Medulla oblongata (tissue), 1 donor: ENCODE measurements at regions not wholly inside any gene's neighbourhood (a gene's known extent, or its start where the extent isn't known, plus 50 kb on each side); places are given as distances from the start of the nearest gene placed in this dataset.
A peak's percentile ranks its signal among the peaks of the same experiment; 100 is the strongest.

Experiments
- DNase-seq: peaks from one replicate; pipeline ENCODE4 v3.0.0-alpha.2; 2015; ENCODE audit errors: extremely low spot score

DNA sequence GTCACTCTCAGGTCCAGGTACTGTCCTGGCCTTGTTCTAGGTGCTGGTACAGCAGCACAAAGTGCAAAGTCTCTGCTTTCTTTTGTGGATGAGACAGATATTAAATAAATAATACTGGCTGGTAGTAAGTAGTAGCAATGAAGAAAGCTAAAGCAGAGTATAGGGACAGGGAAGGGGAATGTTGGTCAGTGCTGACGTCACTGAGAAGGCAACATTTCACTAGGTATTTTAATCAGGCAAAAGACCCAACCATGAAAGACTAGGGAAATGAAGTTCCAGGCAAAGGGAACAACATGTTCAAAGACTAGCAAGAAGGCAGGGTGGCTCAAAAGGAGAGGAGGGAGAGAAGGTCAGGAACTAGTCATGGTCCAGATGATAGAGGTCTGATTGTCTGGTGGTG lies 388.2 kb downstream of the YTHDC2 start:
- DNase-seq = no peak

DNA sequence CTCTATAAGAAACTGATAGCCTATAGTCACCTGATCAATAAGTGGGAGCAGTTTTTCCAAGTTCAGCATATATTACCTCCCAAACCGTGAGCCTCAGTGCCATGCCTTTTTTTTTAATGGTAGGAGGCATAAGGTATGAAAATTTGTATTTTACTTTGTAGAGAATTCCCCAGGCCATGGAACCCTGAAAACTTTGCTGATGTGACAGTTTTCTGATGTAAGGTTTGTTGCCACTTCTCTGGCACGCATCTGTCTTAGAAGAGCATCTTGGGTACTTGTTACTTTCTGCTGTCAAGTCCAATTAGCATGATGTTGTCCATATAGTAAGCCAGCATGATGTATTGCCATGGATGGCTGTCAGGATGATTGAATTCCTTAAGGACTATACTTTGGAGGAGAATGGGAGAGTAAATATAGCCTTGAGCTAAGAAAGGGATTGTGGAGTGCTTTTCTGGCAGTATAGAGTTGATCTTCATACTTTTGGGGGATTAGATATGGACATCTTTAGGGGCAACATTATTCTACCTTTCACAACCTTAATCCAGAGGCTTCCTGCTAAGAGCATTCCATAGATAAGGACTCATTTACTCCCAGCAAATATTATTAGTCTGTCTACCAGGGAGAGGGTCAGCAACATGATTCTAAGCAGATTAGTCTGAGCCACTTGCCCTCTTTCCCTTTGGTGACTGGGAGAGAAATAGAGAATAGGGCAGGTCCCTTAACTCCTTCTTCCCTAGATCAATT lies 389.6 kb downstream of the YTHDC2 start:
- no peak for DNase-seq

DNA sequence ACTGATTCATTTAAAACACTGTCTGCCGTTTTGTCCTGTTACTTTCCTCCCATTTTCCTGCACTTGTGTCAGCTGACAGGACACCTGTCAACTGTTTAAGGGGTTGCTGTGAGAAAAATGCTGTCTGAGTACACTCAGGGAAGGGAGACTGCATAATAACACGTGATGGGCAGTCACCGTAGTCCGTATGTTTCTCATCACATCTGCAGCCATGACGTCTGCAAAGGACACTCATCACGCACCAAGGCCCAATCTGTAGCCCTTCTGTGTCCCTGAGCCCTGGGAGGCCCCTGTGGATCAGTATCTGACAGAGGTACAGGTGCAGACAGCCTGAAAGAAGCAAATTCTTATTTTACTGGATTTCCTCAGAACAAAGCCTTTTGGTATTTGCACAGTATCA lies 396.3 kb downstream of the YTHDC2 start:
- no peak for DNase-seq

DNA sequence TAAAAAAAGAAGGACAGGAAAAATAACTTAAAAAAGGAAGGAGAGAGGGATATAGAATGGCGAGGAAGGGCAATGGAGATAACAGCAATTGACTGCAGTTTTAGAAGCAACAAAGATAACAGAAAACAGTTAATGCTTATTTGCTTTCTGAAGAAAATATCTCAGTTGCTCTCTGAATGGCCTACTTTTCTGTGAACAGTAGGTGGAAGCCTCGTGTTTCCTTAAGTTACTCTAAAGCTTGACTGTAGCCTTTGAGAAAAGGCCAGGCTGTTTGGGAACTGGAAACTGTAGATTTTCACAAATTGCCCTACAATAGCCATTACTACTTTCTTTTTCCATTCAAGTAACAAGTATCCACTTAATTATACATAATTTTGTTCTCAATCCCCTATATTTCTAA lies 404.5 kb downstream of the YTHDC2 start:
- DNase-seq = no peak

DNA sequence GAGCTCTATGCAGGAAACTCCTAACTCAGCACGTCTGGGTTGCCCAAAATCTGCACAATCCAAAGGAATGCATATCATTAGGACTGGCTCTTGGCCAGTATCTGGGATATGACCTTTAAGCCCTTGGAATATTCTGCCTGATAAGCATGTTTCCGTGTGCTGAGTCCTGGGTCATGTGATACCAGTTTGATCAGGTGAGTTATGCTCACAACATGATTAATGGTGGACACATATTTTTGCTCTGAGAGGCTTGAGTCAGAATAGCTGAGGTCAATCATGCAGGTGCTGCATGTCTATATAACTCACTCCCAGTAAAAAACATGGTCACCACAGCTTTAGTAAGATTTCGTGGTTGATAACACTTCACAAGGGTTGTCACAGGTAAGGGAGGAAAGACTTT lies 408.8 kb downstream of the YTHDC2 start:
- no peak for DNase-seq

DNA sequence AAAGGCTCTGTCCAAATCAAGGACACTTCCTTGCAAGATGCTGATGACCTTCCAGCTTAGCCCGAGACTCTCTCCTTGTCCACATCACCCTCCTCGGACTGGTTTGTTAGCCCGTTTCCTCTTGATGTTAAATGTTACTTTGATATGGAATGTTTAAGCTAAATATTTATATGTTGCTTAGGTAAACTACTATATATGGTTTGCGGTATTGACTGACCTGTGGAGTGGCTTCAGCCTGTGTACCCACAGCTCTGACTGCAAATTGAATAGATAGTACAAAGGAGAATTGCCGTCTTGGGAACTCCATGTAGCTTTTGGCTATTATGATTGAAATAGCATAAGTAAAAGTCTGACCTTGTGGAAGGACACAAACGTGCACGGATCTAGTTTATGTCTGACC lies 422.0 kb downstream of the YTHDC2 start:
- DNase-seq = no peak

DNA sequence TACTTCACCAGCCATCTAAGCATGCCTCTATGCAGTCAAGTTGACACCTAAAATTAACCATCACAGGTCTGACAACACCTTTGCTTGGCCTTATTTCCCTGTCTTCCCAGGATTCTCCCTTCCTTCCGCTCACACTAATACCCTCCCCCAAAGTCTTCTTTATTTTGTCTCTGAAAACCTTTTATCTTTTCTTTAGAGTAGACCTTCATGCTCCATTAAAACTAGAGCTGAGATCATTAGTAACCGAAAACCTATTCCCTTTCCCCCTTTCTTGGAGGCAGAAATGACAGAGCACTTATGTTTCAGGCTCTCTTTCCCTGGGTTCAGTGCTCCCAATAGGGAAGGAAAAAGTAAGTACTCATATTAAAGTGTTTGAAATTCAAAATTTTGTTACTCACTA lies 423.8 kb downstream of the YTHDC2 start:
- no peak for DNase-seq

DNA sequence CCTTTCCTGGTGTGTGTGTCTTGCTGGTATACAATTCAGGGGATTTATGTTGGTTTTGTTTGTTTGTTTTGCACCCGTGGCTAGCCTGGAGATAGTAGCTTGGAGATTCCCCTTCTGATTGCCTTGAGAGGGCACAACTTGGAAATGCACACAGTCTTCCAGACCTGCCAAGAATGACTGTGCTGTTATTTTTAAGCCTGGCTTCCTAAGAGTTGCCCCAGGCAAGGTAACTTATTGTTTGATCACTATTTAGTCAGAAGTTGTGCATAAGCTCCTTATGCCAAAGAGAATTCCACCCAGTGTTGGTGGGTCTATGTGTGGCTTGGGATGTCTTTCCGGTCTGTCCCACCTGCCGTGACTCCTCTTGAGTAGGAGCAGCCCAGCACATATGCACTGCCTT lies 421.9 kb upstream of the KCNN2 start:
- DNase-seq = no peak

DNA sequence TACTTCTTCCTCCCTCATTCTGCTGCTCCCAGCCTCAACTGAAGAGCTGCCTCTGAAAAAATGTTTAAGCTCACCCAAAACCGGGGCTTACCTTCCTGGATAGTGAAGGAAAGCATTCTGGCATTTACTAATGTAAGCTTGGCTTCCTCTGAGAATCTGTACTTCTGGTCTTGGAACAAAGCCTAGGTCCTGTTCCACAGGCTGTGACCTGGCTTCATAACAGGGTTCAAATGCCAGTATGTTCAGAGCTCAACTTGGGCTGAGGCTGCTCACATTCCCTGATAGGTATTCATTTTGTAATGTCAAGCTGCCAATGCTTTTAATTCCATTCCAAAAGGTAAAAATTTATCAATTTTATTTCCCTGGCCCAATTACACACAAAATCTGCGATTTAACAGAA lies 411.7 kb upstream of the KCNN2 start:
- DNase-seq = no peak

DNA sequence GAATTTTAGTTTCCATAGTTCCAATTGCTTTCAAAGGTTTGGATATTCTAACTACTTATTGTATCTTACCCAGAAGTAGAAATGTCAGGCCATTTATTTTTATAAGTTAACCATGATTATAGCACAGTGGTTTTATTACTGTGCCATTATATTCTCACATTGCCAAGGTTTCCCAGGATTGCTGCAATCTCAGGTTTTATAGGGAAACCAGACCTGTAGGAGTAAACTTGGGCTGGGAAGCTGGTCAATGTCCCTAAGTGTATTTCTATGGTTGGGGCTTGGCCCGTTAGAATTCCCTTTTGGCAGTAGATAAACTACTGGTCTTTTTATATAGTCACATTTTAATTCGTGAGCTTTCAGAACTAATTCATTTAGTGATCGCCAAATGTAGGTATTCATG lies 396.6 kb upstream of the KCNN2 start:
- no peak for DNase-seq

DNA sequence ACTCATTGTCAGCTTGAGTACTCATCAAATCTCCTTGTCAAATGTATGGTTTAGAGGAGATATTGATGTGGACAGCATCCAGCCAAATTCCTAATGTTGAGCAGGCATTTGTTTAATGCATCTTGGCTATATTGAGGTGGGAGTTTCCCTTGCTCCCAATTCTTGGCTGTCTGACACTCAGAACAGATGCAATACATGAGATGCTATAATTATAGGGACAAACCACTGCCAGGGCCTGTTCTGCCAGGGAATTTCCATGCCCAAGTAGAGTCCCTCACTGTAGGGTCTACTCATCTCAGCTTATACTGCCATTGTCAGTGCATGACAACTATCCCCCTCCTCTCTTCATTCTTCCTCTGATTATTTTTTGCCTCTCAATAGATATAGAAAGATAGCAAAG lies 392.0 kb upstream of the KCNN2 start:
- DNase-seq = no peak

DNA sequence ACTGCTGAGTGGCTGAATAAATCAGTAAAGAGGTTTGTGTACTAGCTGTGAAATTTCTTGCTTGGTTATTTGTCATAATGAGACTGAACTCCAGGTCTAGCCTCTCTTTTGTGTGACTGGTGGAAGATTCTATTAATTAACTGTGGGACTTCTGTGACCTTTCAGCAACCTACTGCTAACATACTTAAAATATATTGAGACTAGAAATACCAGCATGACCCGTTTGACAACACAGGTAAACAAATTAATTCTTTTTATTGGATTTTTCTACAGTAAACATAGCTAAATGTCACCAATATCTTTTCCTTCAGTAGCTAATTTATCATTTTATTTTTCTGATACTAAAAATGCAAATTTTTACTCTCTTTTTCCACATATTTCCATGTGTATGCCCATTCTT lies 390.4 kb upstream of the KCNN2 start:
- no peak for DNase-seq

DNA sequence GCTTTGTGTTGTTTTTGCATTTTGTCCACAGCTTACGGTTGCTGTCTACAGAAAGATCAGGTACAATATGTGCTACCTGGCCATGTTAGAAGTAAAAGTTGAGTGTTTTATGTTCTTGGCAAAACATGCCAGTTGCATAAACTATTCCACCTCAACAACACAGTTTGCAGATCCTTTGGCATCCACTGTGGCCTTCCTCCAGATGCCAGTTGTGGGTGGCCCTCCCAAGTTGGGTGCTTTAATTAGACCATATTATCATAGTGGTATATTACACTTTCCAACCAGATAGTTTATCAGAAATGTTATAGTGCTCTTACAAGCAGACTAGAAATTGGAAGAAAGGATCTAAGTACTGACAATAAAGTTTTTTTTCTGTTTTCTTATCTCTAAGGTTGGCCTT lies 386.9 kb upstream of the KCNN2 start:
- no peak for DNase-seq

DNA sequence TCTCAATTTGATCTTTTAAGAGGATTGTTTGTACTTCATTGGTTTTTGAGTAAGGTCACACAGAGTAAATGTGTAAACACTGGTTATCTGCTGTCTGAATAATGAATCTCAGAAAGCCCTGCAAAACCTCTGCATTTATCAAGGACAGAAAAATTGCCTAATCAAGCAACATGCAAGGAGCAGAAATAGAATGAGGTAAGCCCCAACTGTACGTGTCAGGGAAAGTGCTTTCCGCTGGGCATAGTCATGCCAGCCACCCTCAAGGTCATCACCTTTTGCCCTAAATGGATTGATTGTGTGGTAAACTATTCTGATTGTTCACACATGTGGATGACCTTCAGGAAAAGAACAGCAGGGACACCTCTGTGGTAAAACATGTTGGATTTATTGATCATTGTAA lies 376.9 kb upstream of the KCNN2 start:
- DNase-seq = no peak

DNA sequence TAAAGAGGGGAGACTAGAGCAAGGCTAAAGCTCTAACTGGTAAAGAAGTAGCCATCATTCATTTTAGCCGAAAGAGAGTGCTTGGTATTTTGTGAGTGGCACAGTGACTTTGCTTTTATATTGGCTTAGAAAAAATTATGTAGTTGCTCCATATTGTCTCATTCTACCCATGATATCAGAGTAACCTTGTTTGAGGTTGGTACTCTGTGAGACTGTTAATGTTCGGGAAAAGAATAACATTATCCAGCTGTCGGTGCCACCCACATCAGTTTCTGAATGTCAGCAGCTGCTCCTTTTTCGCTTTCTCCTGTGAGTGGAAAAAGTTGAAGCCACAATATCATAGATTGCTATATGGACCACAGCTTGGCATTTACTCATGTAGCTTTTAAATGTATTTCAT lies 376.4 kb upstream of the KCNN2 start:
- no peak for DNase-seq

DNA sequence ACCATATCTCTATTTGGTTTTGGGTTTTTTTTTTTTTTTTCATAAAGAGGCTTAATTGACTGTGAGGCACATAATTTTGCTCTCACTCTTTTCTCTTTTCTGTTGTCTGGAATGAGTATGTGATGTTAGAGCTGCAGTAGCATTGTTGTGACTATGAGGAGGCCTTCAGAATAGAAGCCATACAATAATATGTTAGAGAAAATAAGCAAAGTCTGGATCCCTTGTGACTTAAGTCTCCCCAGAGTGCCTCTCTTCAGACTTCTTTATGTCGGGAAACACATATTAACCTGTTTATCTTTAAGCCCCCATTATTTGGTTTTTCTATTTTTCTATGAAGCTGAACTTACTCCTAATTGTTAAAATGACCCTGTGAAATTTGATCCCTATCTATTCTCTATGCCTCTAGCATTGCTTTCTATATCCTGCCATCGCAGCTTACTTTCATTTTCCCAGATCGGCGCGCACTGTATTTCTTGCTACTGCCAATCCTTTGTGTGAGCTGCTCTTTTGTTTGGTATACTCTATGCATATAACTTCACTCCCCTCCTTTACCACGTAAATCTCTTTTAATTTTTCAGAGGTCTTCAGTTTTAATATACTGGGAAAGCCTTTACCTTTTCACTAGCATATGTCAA lies 372.5 kb upstream of the KCNN2 start:
- no peak for DNase-seq

DNA sequence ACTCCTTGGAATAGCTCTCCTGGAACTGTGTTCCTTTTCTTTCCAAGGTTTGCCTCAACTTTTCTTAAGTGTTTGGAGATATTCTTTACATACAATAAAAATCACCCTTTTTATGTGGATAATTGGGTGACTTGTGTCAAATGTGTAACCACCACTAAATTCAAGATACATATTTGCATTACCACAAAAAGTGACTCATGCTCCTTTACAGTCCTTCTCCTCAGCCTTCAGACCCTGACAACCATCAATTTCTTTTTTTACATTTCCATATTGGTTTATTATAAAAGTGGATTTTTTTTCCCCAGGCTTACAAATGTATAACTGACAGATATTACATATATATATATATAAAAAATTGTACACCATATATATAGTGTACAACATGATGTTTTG lies 372.0 kb upstream of the KCNN2 start:
- no peak for DNase-seq

DNA sequence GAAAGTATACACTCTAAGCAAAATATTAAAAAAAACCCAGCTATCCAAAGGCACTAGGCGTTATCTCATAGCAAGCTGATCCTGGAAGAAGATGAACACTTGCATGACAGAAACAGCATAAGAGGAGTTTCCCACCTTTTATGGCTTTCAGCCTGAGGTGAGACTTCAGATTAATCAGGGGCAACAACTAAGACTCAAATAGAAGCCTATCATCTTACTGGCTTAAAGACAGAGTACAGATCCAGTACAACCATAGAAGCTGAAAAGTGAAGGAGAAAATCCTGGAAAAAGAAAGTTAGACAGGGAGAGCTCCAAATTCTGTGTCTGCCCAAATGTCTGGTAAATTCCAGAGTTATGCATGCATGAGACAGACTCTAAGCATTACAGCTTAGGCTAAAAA lies 360.8 kb upstream of the KCNN2 start:
- DNase-seq = no peak

DNA sequence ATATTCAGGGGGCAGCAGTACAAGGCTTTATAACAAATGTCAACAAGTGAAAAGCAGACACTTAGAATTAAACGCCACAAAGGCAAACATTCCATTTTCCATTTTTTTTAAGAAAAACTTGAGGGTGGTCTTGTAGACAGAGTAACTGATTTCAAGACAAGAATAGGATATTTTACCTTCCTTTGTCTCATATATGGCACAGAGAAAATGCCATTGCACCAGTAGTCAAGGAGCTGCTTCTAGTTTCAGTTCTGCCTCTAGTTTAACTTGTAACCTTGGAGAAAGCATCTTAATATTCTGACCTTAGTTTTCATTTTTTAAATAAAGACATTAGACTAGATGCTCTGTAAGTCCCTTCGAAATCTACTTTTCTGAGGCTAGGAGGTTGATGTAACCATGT lies 355.3 kb upstream of the KCNN2 start:
- no peak for DNase-seq

DNA sequence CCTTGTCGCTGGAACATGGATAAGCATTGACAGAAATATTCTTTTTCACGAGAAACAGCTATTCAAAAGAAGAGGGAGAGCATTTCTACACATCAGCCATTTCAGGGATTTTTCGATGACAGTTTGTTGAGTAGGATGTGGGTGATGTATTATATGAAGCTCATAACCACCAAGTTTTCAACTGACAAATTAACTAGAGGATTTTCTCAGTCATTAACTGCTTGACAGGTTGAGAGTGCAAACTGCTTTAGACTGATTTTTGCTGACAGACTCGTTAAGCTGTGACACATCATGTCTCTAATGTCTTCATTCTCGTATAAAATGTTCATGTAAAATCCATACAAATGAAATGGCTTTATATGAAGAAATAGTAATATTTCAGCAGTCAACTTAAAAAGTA lies 354.2 kb upstream of the KCNN2 start:
- no peak for DNase-seq

DNA sequence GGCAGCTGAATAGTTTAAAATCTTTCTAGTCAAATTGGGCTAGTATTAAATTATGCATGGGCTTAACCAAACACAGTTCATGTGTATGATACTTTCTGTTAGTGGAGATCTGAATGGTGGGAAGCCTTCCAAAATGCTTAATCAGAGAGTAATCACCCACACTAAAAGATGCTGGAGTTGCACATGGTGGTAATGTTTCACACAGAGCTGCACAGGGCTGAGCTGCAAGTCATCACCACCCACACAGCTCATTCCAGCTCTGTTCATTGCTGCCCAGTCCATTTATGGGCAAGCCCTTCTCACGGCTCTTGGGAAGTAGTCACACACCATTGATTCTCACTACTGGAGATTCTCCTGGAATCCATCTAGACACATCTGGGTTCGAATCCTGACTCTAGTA lies 351.5 kb upstream of the KCNN2 start:
- no peak for DNase-seq

DNA sequence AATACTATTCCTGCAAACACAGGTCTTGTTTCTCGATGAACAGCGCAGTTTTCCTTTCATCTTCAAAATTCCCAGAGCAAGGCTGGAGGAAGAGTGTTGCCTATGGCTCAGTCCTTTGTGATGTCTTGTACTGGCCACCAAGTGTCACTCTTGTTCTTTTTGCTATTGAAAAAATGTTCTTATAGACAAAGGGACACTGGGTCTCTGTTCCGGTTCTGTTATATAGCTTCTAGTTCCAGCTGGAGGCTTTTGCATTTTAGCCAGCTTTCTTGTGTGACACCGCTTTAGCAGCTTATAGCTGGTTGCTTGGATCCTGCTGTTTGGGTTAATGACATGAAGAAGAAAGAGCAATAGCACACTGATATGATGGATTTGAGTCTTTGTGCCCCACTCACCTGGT lies 343.7 kb upstream of the KCNN2 start:
- peak; percentile 73 for DNase-seq

DNA sequence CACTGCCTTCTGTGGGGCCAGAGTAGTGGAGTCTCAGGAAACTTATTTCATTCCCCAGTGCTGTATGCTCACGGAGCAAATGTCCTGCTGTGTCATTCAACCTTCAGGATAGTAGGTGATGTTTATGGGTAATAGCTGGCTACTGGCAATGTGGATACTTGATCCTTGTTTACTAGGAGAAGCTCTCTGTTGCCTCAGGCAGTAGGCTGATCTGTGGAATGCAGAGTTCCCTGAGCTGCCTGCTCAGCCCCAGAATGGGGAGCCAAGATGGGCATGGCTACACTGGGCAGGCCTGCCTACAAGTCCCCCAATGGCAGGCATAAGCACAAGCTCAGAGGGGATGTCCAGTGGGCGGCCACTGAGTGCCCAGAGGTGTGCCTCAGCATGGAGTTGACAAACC lies 323.1 kb upstream of the KCNN2 start:
- no peak for DNase-seq

DNA sequence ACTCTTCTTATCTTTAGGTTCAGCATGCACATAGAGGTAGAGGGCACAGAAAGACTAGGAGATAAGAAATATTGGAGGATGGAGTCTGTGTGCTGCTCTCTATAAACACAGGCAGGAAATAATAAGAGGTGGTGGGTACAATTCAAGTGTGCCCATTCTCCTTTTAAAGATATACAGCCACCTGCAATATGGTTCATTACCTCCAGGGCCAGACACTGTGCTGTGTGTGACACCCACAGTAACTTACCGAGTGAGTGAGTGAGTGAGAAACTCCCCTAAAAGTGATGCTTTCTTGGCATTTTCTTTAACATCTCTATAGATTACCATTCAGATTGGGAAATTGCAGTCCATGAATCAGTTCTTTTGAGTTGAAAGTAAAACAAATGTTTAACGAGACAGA lies 311.8 kb upstream of the KCNN2 start:
- no peak for DNase-seq
